ENCODE measurements at regions not wholly inside any gene's neighbourhood (a gene's known extent, or its start where the extent isn't known, plus 50 kb on each side); places are given as distances from the start of the nearest gene placed in this dataset.
A peak's percentile ranks its signal among the peaks of the same experiment; 100 is the strongest.

- peak; percentile 12 for DNase-seq (ENCODE audit: low spot score)
- H3K36me3 ChIP-seq (ENCODE audit: control insufficient read depth in 4 of 4, insufficient read depth in 3 of 4, low read depth in 1 of 4, low read length in 3 of 4): no peaks in the 10 kb centered on the region
- no peak overlapping the region for H3K27ac ChIP-seq (ENCODE audit: low read depth in 1 of 2, low read length in 2 of 2)
- no peak for TF ChIP-seq SP1 (IDR thresholded peaks at IDR 0.05)
- no peak for TF ChIP-seq ATF3 (IDR thresholded peaks at IDR 0.05)
- TF ChIP-seq RXRA (IDR thresholded peaks at IDR 0.05): no peak
- no peak for TF ChIP-seq FOXA2 (IDR thresholded peaks at IDR 0.05)
- TF ChIP-seq NR2F2 (IDR thresholded peaks at IDR 0.05): no peak
- no peak for TF ChIP-seq JUND (IDR thresholded peaks at IDR 0.05)
- no peak for TF ChIP-seq CTCF (IDR thresholded peaks at IDR 0.05; ENCODE audit: low read depth, low read length, missing input control)
- TF ChIP-seq HNF4A (conservative IDR thresholded peaks at IDR 0.05): no peak
- H3K9me3 ChIP-seq (ENCODE audit: control insufficient read depth in 4 of 4, low read length in 3 of 4): peaks cover 3 to 11% (median 4%) of the 10 kb centered on the region in 4 donors
- no peaks in the 10 kb centered on the region for H3K4me1 ChIP-seq (ENCODE audit: control insufficient read depth in 4 of 4, insufficient read depth in 4 of 4, low read length in 3 of 4)
- no peaks in the 10 kb centered on the region for H3K27me3 ChIP-seq (ENCODE audit: control insufficient read depth in 4 of 4, insufficient read depth in 4 of 4, low read length in 3 of 4)
- WGBS: 75% methylated on average over 6 of the region's 6 CpGs
- no peak overlapping the region for H3K4me3 ChIP-seq (ENCODE audit: low read depth in 1 of 3, low read length in 3 of 3)
- no peak overlapping the region for H3K9ac ChIP-seq (ENCODE audit: low read depth in 1 of 2, low read length in 2 of 2)
Measured at GRCh38 chr1:29532285-29532684, 296.0 kb downstream of the PTPRU start.

- TF ChIP-seq EGR1 (IDR thresholded peaks at IDR 0.05; ENCODE audit: low read depth in 2 of 2) (no peak), SP1 (IDR thresholded peaks at IDR 0.05) (no peak), FOXA2 (IDR thresholded peaks at IDR 0.05) (no peak), YY1 (IDR thresholded peaks at IDR 0.05) (no peak), FOXA1 (IDR thresholded peaks at IDR 0.05) (no peak), RAD21 (IDR thresholded peaks at IDR 0.05) (no peak), JUND (IDR thresholded peaks at IDR 0.05) (no peak), REST (IDR thresholded peaks at IDR 0.05) (no peak), ZBTB33 (IDR thresholded peaks at IDR 0.05) (no peak), TAF1 (conservative IDR thresholded peaks at IDR 0.05) (no peak), MAX (IDR thresholded peaks at IDR 0.05) (no peak), RXRA (IDR thresholded peaks at IDR 0.05) (no peak), NR2F2 (IDR thresholded peaks at IDR 0.05) (no peak), CTCF (IDR thresholded peaks at IDR 0.05; ENCODE audit: low read depth, low read length, missing input control) (no peak), ATF3 (IDR thresholded peaks at IDR 0.05) (no peak), HNF4G (IDR thresholded peaks at IDR 0.05) (no peak), GABPA (IDR thresholded peaks at IDR 0.05 in 1 of 2, conservative IDR thresholded peaks at IDR 0.05 in 1 of 2) (no peak)
- no peaks in the 10 kb centered on the region for H3K27me3 ChIP-seq (ENCODE audit: control insufficient read depth in 4 of 4, insufficient read depth in 4 of 4, low read length in 3 of 4)
- no peak overlapping the region for H3K4me3 ChIP-seq (ENCODE audit: low read depth in 1 of 3, low read length in 3 of 3)
- peaks cover 3 to 11% (median 4%) of the 10 kb centered on the region in 4 donors for H3K9me3 ChIP-seq (ENCODE audit: control insufficient read depth in 4 of 4, low read length in 3 of 4)
- no peak for DNase-seq (ENCODE audit: low spot score)
- H3K27ac ChIP-seq (ENCODE audit: low read depth in 1 of 2, low read length in 2 of 2): no peak overlapping the region
- no peak overlapping the region for H3K9ac ChIP-seq (ENCODE audit: low read depth in 1 of 2, low read length in 2 of 2)
- no peaks in the 10 kb centered on the region for H3K36me3 ChIP-seq (ENCODE audit: control insufficient read depth in 4 of 4, insufficient read depth in 3 of 4, low read depth in 1 of 4, low read length in 3 of 4)
- 69% methylated on average over 2 of the region's 2 CpGs for WGBS
- no peaks in the 10 kb centered on the region for H3K4me1 ChIP-seq (ENCODE audit: control insufficient read depth in 4 of 4, insufficient read depth in 4 of 4, low read length in 3 of 4)
Measured at GRCh38 chr1:29531596-29531995, 295.3 kb downstream of the PTPRU start.
